Stomach smooth muscle (tissue), 2 donors: ENCODE measurements at regions not wholly inside any gene's neighbourhood (a gene's known extent, or its start where the extent isn't known, plus 50 kb on each side); places are given as distances from the start of the nearest gene placed in this dataset.

ENCODE experiments used
- H3K27ac ChIP-seq: one replicate; pipeline ENCODE4 v1.7.0; 2013; ENCODE audit warnings: mild to moderate bottlenecking, low read length, inconsistent platforms
- H3K27me3 ChIP-seq, 2 donors: one replicate each; pipeline ENCODE4 v1.7.0; 2013; ENCODE audit warnings: low read length in 2 of 2; ENCODE audit not compliant: insufficient read depth in 2 of 2, control insufficient read depth in 1 of 2
- H3K36me3 ChIP-seq, 2 donors: one replicate each; pipeline ENCODE4 v1.7.0; 2013; ENCODE audit warnings: low read length in 2 of 2; ENCODE audit not compliant: control insufficient read depth in 2 of 2, insufficient read depth in 2 of 2
- H3K4me1 ChIP-seq: one replicate; pipeline ENCODE4 v1.7.0; 2013; ENCODE audit warnings: low read length; ENCODE audit not compliant: control insufficient read depth, insufficient read depth
- H3K4me3 ChIP-seq, 2 donors: one replicate each; pipeline ENCODE4 v1.7.0; 2013; ENCODE audit warnings: low read length in 2 of 2
- H3K9ac ChIP-seq, 2 donors: one replicate each; pipeline ENCODE4 v1.7.0; 2013; ENCODE audit warnings: low read length in 2 of 2, mild to moderate bottlenecking in 1 of 2
- H3K9me3 ChIP-seq, 2 donors: one replicate each; pipeline ENCODE4 v1.7.0; 2013; ENCODE audit warnings: low read length in 2 of 2; ENCODE audit not compliant: control insufficient read depth in 2 of 2
- donor health status: healthy.
- donor health status: Pancreatic carcinoma.

- Histone ChIP-seq H3K27ac (no peak overlapping the region), H3K4me3 (no peak overlapping the region)
Observed at GRCh38 chr5:174606153-174606552, 118.2 kb upstream of the MSX2 start.

GRCh38 chr5:174606646-174607045, 117.7 kb upstream of the MSX2 start:
- Histone ChIP-seq H3K27ac (no peak overlapping the region), H3K4me1 (no peaks in the 10 kb centered on the region), H3K36me3 (no peaks in the 10 kb centered on the region), H3K27me3 (peaks cover 4 to 16% of the 10 kb centered on the region in 2 donors), H3K9ac (no peak overlapping the region), H3K9me3 (peaks cover 0 to 3% of the 10 kb centered on the region in 2 donors), H3K4me3 (no peak overlapping the region)

More at GRCh38 chr5:174606153-174606552, 118.2 kb upstream of the MSX2 start:
- H3K36me3 ChIP-seq: no peaks in the 10 kb centered on the region
- H3K4me1 ChIP-seq: no peaks in the 10 kb centered on the region
- H3K9ac ChIP-seq: no peak overlapping the region
- peaks cover 2 to 16% of the 10 kb centered on the region in 2 donors for H3K27me3 ChIP-seq
- peaks cover 0 to 3% of the 10 kb centered on the region in 2 donors for H3K9me3 ChIP-seq

GRCh38 chr5:174607205-174607604, 117.2 kb upstream of the MSX2 start:
- peaks cover 0 to 3% of the 10 kb centered on the region in 2 donors for H3K9me3 ChIP-seq
- H3K36me3 ChIP-seq: no peaks in the 10 kb centered on the region
- H3K9ac ChIP-seq: no peak overlapping the region
- no peak overlapping the region for H3K27ac ChIP-seq
- no peaks in the 10 kb centered on the region for H3K4me1 ChIP-seq
- H3K4me3 ChIP-seq: no peak overlapping the region
- H3K27me3 ChIP-seq: peaks cover 4 to 13% of the 10 kb centered on the region in 2 donors

- Histone ChIP-seq H3K36me3 (no peaks in the 10 kb centered on the region), H3K4me1 (no peaks in the 10 kb centered on the region), H3K27me3 (peaks cover 4 to 13% of the 10 kb centered on the region in 2 donors), H3K9ac (no peak overlapping the region), H3K9me3 (peaks cover 0 to 3% of the 10 kb centered on the region in 2 donors), H3K4me3 (no peak overlapping the region), H3K27ac (no peak overlapping the region)
Observed at GRCh38 chr5:174607916-174608315, 116.5 kb upstream of the MSX2 start.

- Histone ChIP-seq H3K9ac (no peak overlapping the region), H3K36me3 (no peaks in the 10 kb centered on the region), H3K9me3 (peaks cover 0 to 3% of the 10 kb centered on the region in 2 donors), H3K4me3 (no peak overlapping the region), H3K27me3 (peaks cover 4 to 13% of the 10 kb centered on the region in 2 donors), H3K27ac (no peak overlapping the region), H3K4me1 (no peaks in the 10 kb centered on the region)
Observed at GRCh38 chr5:174608631-174609097, 115.7 kb upstream of the MSX2 start.

- no peak overlapping the region for H3K4me3 ChIP-seq
Observed at GRCh38 chr5:174609116-174609515, 115.3 kb upstream of the MSX2 start.

GRCh38 chr5:174610968-174611367, 113.4 kb upstream of the MSX2 start:
- peaks cover 0 to 7% of the 10 kb centered on the region in 2 donors for H3K9me3 ChIP-seq
- H3K4me3 ChIP-seq: no peak overlapping the region
- no peaks in the 10 kb centered on the region for H3K4me1 ChIP-seq
- no peaks in the 10 kb centered on the region for H3K36me3 ChIP-seq
- no peak overlapping the region for H3K27ac ChIP-seq
- no peak overlapping the region for H3K9ac ChIP-seq
- peaks cover 4 to 9% of the 10 kb centered on the region in 2 donors for H3K27me3 ChIP-seq

More at GRCh38 chr5:174609116-174609515, 115.3 kb upstream of the MSX2 start:
- Histone ChIP-seq H3K27ac (no peak overlapping the region), H3K36me3 (no peaks in the 10 kb centered on the region), H3K9ac (no peak overlapping the region), H3K4me1 (no peaks in the 10 kb centered on the region), H3K9me3 (peaks cover 0 to under 1% of the 10 kb centered on the region in 2 donors), H3K27me3 (peaks cover 4 to 13% of the 10 kb centered on the region in 2 donors)

GRCh38 chr5:174612686-174613085, 111.7 kb upstream of the MSX2 start:
- no peak overlapping the region for H3K9ac ChIP-seq

GRCh38 chr5:174614500-174615135, 109.8 kb upstream of the MSX2 start:
- no peak overlapping the region for H3K27ac ChIP-seq

More at GRCh38 chr5:174612686-174613085, 111.7 kb upstream of the MSX2 start:
- Histone ChIP-seq H3K27me3 (peaks cover 2 to 5% of the 10 kb centered on the region in 2 donors), H3K9me3 (peaks cover 0 to 7% of the 10 kb centered on the region in 2 donors), H3K36me3 (no peaks in the 10 kb centered on the region), H3K27ac (no peak overlapping the region), H3K4me3 (no peak overlapping the region), H3K4me1 (no peaks in the 10 kb centered on the region)

GRCh38 chr5:174616036-174616435, 108.3 kb upstream of the MSX2 start:
- Histone ChIP-seq H3K27ac (no peak overlapping the region), H3K9ac (no peak overlapping the region), H3K36me3 (no peaks in the 10 kb centered on the region)

More at GRCh38 chr5:174614500-174615135, 109.8 kb upstream of the MSX2 start:
- H3K9ac ChIP-seq: no peak overlapping the region
- H3K4me1 ChIP-seq: no peaks in the 10 kb centered on the region
- H3K27me3 ChIP-seq: peaks cover 0 to 5% of the 10 kb centered on the region in 2 donors
- H3K9me3 ChIP-seq: peaks cover 0 to 7% of the 10 kb centered on the region in 2 donors
- H3K36me3 ChIP-seq: no peaks in the 10 kb centered on the region
- H3K4me3 ChIP-seq: no peak overlapping the region

GRCh38 chr5:174617285-174617684, 107.1 kb upstream of the MSX2 start:
- peaks cover 4 to 7% of the 10 kb centered on the region in 2 donors for H3K27me3 ChIP-seq
- H3K36me3 ChIP-seq: no peaks in the 10 kb centered on the region
- no peak overlapping the region for H3K9ac ChIP-seq
- H3K4me1 ChIP-seq: no peaks in the 10 kb centered on the region
- peaks cover 0 to 7% of the 10 kb centered on the region in 2 donors for H3K9me3 ChIP-seq
- H3K4me3 ChIP-seq: no peak overlapping the region
- no peak overlapping the region for H3K27ac ChIP-seq

More at GRCh38 chr5:174616036-174616435, 108.3 kb upstream of the MSX2 start:
- Histone ChIP-seq H3K9me3 (peaks cover 0 to 7% of the 10 kb centered on the region in 2 donors), H3K4me3 (no peak overlapping the region), H3K27me3 (peaks cover 1 to 8% of the 10 kb centered on the region in 2 donors), H3K4me1 (no peaks in the 10 kb centered on the region)
